ENCODE measurements at regions not wholly inside any gene's neighbourhood (a gene's known extent, or its start where the extent isn't known, plus 50 kb on each side); places are given as distances from the start of the nearest gene placed in this dataset.
"Not testable (repeated sequence)": the region's sequence is repeated elsewhere in the genome, so short reads cannot be mapped to it uniquely, and the experiment has no call there.

DNA sequence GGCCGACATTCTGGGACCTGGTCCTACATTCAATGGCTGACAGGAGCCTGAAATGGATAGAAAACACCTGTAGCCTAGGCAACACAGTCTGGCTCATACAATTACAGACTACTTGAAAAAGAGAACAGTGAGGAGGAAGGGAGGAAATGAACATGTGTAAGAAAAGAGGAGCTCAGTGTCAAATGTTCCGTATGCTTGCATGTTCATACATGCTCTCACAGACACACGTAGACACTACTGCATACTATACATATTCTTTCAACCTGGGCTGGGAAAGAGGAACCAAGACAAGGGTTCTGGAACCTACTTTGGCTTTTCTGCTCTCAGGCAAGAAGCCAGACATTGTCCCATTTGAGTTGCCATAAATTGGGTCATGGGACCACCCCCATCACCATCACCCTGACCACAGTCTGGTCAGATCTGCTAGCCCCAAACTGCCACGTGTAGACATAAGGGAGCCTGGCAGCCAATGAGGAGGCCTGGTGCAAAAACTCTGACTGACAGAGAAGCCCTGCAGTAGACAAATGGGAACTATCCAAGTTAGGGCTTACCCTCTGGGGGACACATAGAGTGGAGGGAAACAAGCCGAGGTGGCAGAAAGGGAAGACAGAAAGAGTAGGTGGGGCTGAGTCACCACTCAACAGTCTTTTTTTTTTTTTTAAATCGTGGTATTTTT is 310.0 kb downstream of the SHQ1 start:
- DNase-seq (ENCODE audit: low spot score) (no peak), FAIRE-seq (no peak)

DNA sequence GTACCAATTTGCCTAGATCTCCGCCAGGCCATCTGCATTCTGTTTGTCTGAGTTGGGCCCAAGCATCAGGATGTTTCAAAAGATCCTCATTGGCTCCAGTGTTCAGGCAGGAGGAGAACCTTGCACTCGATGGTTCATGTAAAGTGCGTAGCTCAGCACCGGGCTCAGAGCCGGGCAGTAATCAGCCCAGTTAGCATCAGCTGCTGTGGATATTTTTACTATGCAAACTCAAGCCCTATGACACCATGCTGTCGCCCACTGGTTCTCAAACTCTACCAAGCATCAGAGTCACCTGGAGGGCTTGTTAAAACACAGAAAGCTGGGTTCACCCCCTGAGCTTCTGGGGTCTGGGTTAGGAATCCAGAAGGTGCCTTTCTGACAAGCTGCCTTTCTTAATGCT is 310.8 kb downstream of the SHQ1 start:
- FAIRE-seq, result no peak
- DNase-seq (ENCODE audit: low spot score), result no peak

DNA sequence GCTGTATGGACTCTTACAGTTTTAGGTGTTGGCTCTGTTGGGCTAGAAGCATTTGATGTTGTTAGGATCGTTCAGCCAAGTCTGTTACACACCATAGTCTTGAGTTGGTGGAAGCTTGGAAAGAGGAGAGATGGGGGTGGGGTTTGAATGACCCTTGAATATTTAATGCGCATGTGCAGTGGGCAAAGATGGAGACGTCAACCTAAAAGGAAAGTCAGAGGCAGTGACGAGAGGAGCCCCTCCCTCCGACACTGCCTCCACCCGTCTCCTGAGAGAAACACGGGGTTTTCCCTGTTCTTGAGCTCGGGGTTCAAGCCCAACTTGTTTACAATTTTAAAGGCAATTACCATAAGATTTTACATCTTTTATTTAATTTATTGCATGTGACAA is 311.4 kb downstream of the SHQ1 start:
- FAIRE-seq (no peak), DNase-seq (ENCODE audit: low spot score) (no peak)

DNA sequence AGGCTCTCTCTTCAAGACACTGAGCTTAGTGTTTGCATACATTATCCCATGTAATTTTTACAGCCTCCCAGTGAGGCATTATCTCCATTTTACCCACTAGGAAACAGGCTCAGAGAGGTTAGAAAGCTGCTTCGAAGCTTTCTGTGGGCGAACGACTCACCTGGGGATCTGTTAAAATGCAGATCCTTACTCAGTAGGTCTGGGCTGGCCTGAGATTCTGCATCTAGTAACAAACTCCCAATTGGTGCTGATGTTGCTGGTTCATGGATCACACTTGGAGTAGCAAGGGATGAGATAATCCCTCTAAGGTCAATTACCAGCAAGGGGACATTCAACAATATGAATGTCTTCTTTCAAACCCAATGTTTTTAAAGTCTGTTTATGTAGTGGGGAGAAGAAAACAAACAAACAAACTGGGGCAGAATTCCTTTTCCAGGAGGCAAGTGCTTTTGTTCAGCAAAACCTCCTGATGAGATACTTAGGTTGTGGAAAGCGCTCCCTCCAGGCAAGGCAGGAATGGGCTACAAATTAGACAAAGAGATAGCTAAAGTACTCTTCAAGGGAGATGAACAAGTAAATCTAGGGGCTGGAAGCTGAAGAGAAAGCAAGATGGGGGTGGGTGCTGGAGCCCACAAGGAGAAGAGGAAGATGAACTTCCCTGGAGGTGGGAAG is 311.9 kb downstream of the SHQ1 start:
- FAIRE-seq (no peak), DNase-seq (ENCODE audit: low spot score) (no peak)

DNA sequence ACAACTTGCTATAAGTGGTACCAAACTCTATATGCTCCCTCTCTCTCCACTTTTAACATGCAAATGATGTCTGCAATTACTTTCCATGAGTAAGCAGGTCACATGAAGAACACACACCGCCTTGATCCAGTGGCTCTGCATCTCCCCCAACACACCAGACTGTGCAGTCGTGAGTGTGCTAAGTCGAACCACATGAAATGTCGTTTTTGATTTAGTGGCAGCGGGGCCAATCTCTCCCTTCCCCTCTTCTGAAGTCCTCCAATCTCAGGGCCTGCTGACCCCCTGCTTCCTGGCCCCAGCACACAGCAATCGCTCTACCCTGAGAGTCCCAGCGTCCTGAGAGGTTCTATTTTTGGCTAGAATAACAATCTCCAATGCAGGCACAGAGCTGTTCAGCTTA is 312.5 kb downstream of the SHQ1 start:
- no peak for DNase-seq (ENCODE audit: low spot score)
- FAIRE-seq, result no peak

DNA sequence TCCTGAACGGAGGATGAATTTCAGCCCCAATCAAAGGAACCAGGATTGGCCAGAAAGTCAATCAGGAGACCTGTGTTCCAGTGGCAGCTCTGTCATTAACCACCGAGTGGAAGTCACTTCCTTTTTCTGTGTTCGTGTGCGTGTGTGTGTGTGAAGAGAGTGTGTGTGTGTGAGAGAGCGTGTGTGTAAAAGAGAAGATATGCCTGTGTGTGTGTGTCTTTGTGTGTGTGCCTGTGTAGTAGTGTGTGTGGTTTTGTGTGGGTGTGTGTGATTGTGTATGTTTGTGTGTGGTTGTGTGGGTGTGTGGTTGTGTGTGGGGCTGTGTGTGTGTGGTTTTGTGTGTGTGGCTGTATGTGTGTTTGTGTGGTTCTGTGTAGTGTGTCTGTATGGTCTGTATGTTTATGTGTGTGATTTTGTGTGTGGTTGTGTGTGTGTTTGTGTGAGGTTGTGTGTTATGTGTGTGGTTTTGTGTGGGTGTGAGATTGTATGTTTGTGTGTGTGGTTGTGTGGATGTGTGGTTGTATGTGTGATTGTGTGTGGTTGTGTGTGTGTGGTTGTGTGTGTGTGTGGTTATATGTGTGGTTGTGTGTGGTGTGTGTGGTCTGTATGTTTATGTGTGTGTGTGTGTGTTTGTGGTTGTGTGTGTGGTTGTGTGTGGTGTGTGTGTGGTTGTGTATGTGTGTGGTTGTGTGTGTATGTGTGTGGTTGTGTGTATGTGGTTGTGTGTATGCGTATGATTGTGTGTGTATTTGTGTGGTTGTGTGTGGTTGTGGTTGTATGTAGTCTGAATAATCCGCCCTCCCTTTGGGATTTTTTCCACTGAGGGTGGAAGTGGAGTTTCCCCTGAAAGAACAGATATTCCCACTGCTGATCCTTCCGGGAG is 314.4 kb downstream of the SHQ1 start:
- FAIRE-seq (no peak), DNase-seq (ENCODE audit: low spot score) (no peak)

DNA sequence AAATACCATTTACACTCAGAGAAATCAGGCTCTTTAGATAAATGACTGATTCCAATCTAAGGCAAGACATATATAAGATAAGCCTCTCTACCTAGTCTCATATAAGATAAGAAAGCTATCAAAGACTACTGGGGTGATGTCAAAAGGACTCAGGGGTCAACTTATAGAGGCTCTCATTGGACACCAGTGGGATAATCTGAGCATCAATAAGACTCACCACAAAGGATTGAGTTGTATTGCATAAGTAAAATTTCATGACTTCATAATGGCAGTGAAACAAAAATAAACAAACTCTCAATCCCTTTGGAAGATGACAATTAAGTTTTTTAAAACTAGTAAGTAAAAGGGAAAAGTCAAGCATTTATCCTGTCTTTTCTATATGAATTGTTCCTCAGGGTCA is 317.8 kb downstream of the SHQ1 start:
- DNase-seq (ENCODE audit: low spot score), result no peak
- FAIRE-seq, result no peak

DNA sequence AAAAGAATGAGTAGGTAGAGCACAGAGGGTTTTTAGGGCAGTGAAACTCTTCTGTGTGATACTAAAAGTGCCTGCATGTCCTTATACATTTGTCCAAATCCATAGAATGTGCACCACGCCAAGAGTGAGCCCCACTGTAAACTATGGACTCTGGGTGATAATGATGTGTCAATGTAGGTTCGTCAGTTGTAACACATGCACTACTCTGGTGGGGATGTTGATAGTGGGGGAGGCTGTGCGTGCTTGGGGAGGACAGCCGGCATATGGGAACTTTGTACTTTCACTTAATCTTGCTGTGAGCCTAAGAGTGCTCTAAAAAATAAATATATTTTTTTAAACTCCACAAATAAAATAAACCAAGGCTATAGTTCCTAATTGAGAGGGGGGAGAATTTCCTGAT is 319.2 kb downstream of the SHQ1 start:
- FAIRE-seq (no peak), DNase-seq (ENCODE audit: low spot score) (no peak)

DNA sequence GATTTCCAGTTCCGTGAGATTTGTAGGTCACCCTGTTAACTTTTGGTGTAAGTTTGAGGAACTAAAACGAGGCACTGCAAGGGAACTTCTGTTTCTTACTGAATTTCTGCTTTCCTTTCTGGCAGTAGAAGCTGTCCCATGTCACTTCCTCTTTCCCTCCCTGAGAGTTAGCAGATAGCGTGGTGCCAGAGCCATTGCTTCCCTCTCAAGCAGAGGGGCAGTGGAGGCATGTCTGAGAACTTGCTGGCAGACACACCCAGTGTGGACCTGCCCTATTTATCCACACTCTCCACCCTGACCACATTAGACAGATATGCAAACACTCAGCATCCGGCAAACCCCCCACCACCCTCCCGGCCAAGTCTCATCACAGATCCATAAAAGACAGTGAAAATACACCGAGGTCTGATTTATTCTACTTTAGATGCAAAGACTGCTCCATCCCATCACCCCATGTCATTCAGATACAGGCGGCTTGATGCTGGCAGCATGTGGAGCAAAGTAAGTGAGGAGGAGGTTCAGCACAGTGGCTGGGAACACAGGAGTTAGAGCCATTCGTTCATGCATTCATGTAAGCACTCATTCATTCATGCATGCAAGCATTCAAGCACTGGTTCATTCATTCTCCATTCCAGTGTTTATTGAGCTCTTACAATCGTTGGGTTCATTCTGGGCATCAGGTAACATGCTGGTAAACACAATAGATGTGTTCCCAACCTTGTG is 324.7 kb downstream of the SHQ1 start:
- FAIRE-seq (no peak), DNase-seq (ENCODE audit: low spot score) (no peak)

DNA sequence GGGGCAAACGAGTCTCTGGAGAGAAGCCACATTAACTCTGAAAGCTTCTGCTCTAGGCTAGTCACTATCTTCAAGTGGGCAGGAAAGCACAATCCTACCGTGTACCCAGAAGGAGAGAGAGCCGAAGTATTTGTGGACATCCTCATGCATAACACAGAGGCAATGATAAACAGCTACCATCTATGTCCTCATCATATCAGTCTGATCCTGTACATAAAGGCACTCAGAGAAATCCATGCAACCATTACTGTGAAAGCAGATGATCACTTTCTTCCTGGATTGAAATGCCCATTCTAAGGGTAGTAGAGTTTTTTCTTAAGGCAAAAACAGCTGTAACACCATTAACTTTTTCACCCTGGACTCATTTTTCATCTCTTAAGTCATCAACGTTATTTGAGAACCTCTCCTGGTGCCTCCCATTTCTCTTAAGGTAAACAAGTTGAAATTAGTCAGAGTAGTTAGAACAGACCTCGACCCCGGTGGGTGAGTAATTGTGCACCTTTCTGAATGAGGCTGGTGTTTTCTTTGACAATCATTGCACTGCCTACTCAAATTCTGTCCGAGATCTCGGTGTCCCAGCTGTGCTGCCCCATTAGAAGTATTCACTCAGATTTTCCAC is 327.4 kb downstream of the SHQ1 start:
- DNase-seq (ENCODE audit: low spot score), result no peak
- no peak for FAIRE-seq

DNA sequence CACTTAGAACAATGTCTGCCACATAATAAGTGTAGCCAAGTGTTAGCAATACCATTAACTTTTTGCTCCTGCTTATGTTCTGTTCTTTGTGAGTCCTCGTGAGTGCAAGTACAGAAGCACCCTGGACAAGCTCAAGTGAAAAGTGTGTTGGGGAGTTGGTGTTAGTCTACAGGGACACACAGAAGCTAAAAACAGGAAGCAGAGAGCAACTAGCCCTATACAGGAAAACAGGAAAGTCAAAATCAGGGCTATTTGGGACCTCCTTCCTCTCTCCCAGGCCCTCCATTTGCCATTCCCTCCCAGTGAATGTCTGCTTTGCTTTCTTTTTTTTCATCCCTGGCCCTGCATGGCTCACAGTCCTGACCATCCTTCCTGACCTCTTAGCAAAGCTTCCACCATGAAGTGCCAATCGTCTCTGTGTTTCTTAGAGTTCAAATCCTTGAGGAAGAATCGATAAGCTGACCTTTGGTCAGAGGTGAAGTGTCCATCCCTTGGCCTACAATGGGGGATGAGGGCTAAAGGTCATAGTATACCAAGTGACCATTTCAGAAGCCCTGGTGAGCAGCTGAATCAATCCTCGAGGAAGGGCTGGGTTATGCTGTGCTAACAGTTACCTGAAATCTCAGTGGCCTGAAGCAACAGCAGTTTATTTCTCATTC is 328.2 kb downstream of the SHQ1 start:
- no peak for FAIRE-seq
- DNase-seq (ENCODE audit: low spot score), result no peak

DNA sequence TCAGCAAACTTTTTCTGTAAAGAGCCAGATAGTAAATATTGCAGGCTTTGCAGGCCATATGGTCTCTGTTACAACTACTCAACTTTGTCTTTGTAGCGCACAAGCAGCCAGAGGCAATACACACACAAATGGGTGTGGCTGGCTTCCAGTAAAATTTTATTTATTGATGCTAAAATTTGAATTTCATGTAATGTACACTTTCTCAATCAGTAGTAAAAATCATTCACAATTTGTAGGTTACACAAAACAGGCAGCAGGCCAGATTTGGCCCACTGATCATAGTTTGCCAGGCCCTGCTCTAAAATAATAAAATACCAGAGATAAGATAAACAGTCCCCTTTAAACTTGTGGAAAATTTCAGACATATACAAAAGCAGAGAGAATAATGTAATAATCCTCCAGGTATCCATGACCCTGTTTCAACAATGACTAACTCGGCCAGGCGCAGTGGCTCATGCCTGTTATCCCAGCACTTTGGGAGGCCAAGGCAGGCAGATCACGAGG is 330.3 kb downstream of the SHQ1 start:
- no peak for FAIRE-seq

DNA sequence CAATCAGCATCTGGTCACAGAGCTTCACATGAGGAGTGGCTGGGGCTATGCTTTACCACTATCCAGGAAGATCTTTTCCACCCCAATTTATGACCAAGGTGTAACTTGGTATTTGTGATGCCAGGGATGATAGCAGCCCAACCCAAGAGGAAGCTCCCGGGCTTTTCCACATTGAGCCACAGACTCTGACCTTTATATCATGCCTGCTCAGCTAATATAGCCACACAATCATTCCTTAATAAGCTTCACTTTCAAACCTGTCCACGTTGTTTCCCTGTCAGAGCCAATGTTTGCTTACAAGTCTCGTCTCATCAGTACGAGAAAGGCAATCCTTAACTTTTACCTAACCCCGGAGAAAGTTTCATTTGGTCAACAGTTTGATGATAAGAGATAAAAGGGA is 330.9 kb downstream of the SHQ1 start:
- FAIRE-seq (no peak), DNase-seq (ENCODE audit: low spot score) (no peak)

More for the DNA sequence above, 330.3 kb downstream of the SHQ1 start:
- DNase-seq (ENCODE audit: low spot score), result no peak

DNA sequence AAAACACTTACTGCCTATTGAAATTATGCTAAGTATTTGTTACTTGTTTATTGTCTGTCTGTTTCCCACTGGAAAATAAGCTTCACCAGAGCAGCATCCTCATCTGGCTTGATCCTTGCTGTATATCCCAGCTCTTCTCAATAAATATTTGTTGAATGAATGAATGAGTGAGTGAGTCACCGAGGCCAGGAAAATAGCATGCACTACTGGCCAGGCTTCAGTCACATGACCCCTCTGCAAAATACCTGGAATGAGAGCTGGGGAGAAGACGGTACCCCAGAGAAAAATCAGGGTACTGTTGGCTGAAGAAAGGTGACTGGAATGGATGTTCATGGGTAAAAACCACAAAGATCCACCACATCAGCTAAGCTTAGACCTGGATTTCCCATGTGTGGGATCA is 331.9 kb downstream of the SHQ1 start:
- DNase-seq (ENCODE audit: low spot score), result no peak
- no peak for FAIRE-seq

DNA sequence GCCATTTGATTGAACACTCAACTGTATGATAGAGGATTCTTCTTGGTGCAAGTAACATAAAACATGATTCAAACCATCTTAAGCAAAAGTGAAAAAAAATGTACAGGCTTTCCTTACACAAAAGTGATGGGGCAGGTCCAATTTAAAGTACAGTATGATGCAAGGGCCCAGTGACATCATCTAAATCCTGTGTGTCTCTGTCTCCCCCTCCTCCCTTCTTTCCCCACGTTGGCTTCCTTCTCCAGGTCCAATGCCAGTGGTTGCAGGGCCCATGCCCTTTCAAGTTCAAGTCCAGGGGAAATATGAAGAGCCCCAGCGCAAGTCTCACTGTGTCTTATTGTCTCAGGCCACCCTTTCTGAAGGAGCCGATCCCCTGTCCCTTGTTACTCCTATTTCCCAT is 332.3 kb downstream of the SHQ1 start:
- FAIRE-seq (no peak), DNase-seq (ENCODE audit: low spot score) (no peak)

DNA sequence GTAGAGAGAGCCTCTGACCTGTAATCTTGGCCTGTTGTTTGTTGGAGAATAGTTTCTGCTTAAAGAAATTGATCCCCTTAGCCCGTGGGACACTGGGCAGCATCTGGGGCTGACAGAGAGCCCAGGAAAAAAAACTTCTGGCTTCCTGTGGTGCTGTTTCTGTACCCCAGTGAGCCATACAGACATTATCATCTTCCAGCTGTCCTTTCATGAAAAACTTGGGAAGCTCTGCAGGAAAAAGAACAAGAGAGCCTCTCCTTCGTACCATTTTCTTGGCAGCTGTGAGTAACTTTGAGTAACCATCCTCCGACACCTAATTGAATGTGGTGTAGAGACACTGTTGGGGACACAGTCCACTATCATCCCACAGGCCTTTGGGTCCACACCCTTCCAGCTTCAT is 333.0 kb downstream of the SHQ1 start:
- FAIRE-seq, result no peak
- DNase-seq (ENCODE audit: low spot score), result no peak

DNA sequence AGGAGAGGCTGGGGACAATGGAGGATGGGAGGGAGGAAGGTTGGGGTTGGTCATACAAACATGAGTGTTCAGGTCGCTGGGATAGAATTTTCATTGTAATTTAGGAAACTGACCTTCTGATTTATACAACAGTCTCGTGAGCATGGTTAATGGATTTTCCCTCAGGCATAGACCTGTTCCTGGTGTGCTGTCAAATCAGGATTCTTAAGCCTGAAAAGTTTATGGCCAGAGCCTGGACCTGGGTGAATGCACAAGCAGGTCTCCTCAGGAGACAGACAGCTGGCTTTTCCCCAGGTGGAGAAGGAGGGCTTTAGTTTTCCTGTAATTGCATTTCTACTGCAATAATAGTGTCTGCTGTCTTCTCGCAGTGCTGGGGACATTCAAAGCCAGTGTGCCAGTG is 338.0 kb downstream of the SHQ1 start:
- FAIRE-seq, result no peak
- no peak for DNase-seq (ENCODE audit: low spot score)

DNA sequence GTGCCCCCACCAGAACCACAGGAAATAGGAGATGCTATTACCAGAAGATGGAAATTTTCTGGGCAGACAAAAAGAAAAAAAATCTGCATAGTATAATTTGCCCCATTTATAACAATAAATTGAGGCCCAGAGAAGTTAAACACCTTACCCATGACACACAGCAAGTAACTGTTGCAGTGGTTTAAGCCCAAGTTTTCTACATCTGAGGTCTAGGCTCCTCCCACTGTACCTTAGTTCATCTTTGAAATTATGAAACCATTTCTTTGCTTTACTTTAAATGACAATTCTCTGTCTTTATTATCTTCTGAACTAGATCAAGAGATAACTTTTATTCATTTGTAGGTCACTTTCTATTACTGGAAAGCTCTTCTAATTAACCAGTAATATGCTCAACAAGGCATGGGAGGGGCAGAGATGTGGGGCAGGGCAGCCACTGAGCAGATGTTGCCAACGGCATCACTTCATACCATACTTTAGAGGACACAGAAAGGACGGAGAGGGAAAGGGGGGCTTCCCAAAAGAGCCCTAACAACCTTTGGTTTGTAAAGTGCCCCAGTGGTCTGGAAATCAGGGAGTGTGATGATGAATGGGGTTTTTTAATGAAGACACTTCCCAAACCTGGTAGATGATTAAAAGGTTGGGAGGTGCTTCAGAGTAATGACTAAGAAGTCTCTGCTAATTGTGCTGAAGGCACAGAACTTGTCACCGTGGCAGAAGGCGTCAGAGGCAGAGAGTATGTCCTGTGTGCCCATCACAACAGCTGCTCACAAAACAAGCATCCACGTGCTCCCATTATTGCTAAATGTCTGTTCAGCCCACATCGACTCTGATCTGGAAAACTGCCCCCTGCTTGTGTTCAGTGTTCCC is 342.5 kb downstream of the SHQ1 start:
- FAIRE-seq (no peak), DNase-seq (ENCODE audit: low spot score) (no peak)

DNA sequence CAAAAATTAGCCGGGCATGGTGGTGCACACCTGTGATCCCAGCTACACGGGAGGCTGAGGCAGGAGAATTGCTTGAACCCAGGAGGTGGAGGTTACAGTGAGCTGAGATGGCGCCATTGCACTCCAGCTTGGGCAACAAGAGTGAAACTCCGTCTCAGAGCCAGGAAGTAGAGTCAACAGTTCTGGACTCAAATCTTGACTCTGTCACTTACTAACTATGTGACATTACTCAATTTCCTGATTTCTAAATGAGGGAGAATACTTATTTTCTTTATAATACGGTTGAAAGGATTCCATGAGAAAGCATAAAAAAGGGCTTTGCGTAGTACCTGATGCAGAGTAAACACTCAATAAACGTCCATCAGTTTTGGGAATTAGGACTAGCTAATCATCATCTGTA is 350.7 kb downstream of the SHQ1 start:
- FAIRE-seq, result not testable (repeated sequence)

More for the DNA sequence above, 350.7 kb downstream of the SHQ1 start:
- not testable (repeated sequence) for DNase-seq (ENCODE audit: low spot score)
